ENCODE measurements at regions not wholly inside any gene's neighbourhood (a gene's known extent, or its start where the extent isn't known, plus 50 kb on each side); places are given as distances from the start of the nearest gene placed in this dataset.
A peak's percentile ranks its signal among the peaks of the same experiment; 100 is the strongest.

GRCh38 chr12:125373375-125373774 lies 308.1 kb downstream of the AACS start:
- Histone ChIP-seq H2BK120ac (ENCODE audit: low read depth, low read length, poor library complexity, severe bottlenecking) (no peak overlapping the region), H2AFZ (ENCODE audit: low read length) (no peak overlapping the region), H3K79me1 (ENCODE audit: insufficient read depth, low read depth, low read length, poor library complexity, severe bottlenecking) (peaks cover 1% of the 10 kb centered on the region), H4K91ac (ENCODE audit: insufficient read length, low read depth, low read length) (no peak overlapping the region), H3K18ac (ENCODE audit: insufficient read length, low read depth, low read length) (no peak overlapping the region), H3K4me2 (ENCODE audit: insufficient read depth, insufficient read length, low read length) (no peak overlapping the region), H2BK15ac (ENCODE audit: low read depth, low read length) (no peak overlapping the region), H2AK5ac (ENCODE audit: insufficient read length, low read length) (no peak overlapping the region), H3K27ac (ENCODE audit: insufficient read length, low read depth, low read length) (no peak overlapping the region), H3K4ac (ENCODE audit: low read depth, low read length) (no peak overlapping the region), H3K79me2 (ENCODE audit: insufficient read depth, low read length) (no peaks in the 10 kb centered on the region), H3K23me2 (ENCODE audit: insufficient read length, low read depth, low read length, poor library complexity, severe bottlenecking) (no peaks in the 10 kb centered on the region), H3K56ac (ENCODE audit: insufficient read length, low read depth, low read length) (no peak overlapping the region), H2BK5ac (ENCODE audit: insufficient read length, low read length) (no peak overlapping the region), H3K23ac (ENCODE audit: insufficient read length, low read depth, low read length) (no peak overlapping the region), H2BK12ac (ENCODE audit: insufficient read length, low read depth, low read length) (no peak overlapping the region), H3K9ac (ENCODE audit: extremely low read depth, insufficient read length, low read length) (no peak overlapping the region), H3K14ac (ENCODE audit: insufficient read depth, low read length) (no peak overlapping the region), H4K20me1 (ENCODE audit: control insufficient read depth, insufficient read depth, insufficient read length) (no peaks in the 10 kb centered on the region), H3K9me3 (ENCODE audit: control insufficient read depth, low read depth, low read length) (no peaks in the 10 kb centered on the region), H2BK20ac (ENCODE audit: low read depth, low read length, poor library complexity, severe bottlenecking) (no peak overlapping the region), H4K8ac (replicated peaks; ENCODE audit: insufficient read length, low read depth, low read length) (no peak overlapping the region), H3K4me1 (ENCODE audit: insufficient read depth, low read length) (no peaks in the 10 kb centered on the region; the same call in 1 of the 2 replicates), H3T11ph (ENCODE audit: low read length) (no peak overlapping the region), H4K5ac (ENCODE audit: insufficient read length, low read depth, low read length) (no peak overlapping the region), H3K27me3 (ENCODE audit: insufficient read depth, low read length) (no peaks in the 10 kb centered on the region)
- TF ChIP-seq CTCF (conservative IDR thresholded peaks at IDR 0.05): peak; percentile 42
- Mint-ChIP-seq H3K36me3 (ENCODE audit: insufficient read depth in 1 of 3, low read depth in 3 of 3) (peaks cover 0 to 22% (median 0%) of the 10 kb centered on the region in 3 experiments; a peak in 3 of 7 replicates), H3K9me3 (0 out of 5 replicates have a peak, but pooled peaks cover 0 to 2% of the 10 kb centered on the region in 2 experiments), H3K27ac (peak overlapping the region in 1 of 3 experiments; percentile 36; a peak in 1 of 7 replicates), H3K4me1 (peaks cover 2 to 5% of the 10 kb centered on the region in 2 experiments; a peak in 3 of 4 replicates), H3K27me3 (ENCODE audit: low read depth) (peaks cover 15% of the 10 kb centered on the region), H3K4me3 (no peak overlapping the region)
- no peak for DNase-seq
- WGBS (ENCODE audit: extremely low coverage, insufficient read length, low lambda C conversion rate): no CpG with 5 or more reads among the region's 6 CpGs

All from H9 (cell line).